Glutamatergic neuron (in vitro differentiated cells): ENCODE measurements at regions not wholly inside any gene's neighbourhood (a gene's known extent, or its start where the extent isn't known, plus 50 kb on each side); places are given as distances from the start of the nearest gene placed in this dataset.

Experiments
- DNase-seq: peaks from one replicate; pipeline ENCODE4 v3.0.0; 2022
- H3K27ac Mint-ChIP-seq: one replicate; pipeline ENCODE4 v1.8.0; 2020; ENCODE audit warnings: mild to moderate bottlenecking, mixed read lengths, inconsistent platforms; ENCODE audit not compliant: unreplicated experiment
- H3K27me3 Mint-ChIP-seq: one replicate; pipeline ENCODE4 v1.8.0; 2020; ENCODE audit warnings: mild to moderate bottlenecking, moderate library complexity, mixed read lengths, inconsistent platforms; ENCODE audit not compliant: unreplicated experiment
- H3K36me3 Mint-ChIP-seq: one replicate; pipeline ENCODE4 v1.8.0; 2020; ENCODE audit warnings: mild to moderate bottlenecking, mixed read lengths, inconsistent platforms; ENCODE audit not compliant: unreplicated experiment
- H3K4me1 Mint-ChIP-seq: one replicate; pipeline ENCODE4 v1.8.0; 2020; ENCODE audit warnings: mild to moderate bottlenecking, low read depth, mixed read lengths, inconsistent platforms; ENCODE audit not compliant: unreplicated experiment
- H3K4me3 Mint-ChIP-seq: one replicate; pipeline ENCODE4 v1.8.0; 2020; ENCODE audit warnings: mild to moderate bottlenecking, mixed read lengths, inconsistent platforms; ENCODE audit not compliant: unreplicated experiment
- H3K9me3 Mint-ChIP-seq: one replicate; pipeline ENCODE4 v1.8.0; 2020; ENCODE audit warnings: mild to moderate bottlenecking, moderate library complexity, mixed read lengths, inconsistent platforms; ENCODE audit not compliant: unreplicated experiment
- TF ChIP-seq, protein P1 (sequence below): fragments of 200-600 bp; sonication (generic); IDR thresholded peaks from one replicate; pipeline ENCODE4 v1.5.0; 2021; ENCODE audit not compliant: partially characterized antibody, unreplicated experiment

DNA sequence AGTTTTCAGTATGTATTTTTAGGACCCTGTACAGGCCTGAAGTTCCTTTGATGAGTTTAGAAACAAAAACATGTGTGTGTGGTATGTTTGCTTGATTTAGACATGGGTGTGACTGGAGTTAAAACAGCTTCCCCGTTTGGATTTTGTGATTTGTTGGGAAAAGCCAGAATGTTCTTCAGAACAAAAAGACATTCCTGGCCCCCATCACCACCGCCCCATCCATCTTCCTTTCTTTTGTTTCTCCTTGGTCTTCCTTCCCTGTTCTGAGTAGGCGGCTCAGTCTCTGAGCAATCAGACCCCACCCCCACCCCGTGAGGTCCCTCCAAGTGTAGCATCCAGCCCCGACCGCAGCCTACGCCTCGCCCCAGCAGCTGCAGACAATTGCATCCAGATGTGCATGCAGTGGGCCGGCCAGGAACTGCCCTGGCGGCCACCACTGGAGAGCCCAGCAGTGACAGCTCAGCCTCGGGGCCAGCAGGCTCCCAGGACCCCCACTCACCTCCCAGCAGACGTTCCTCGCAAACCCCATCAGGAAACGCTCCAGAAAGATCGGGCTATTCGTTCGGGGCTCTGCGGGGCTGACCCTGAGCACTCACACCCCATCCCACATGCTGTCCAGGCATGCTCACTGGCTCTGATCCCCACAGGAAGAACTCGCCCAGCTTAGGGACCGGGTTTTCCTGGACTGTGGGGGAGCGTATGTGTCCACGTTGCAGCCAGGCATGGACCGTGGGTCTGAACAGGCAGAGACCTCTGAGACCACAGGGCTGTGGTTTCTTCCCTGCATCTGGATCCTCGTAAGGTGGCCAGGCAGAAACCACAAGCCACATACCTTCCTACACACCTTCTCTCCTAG lies 99.8 kb upstream of the CDH5 start:
- DNase-seq, result no peak
- Mint-ChIP-seq H3K27me3 (peaks cover 2% of the 10 kb centered on the region), H3K4me3 (no peak overlapping the region), H3K4me1 (peaks cover 2% of the 10 kb centered on the region), H3K36me3 (no peaks in the 10 kb centered on the region), H3K9me3 (peaks cover 6% of the 10 kb centered on the region), H3K27ac (no peak overlapping the region)
- TF ChIP-seq, protein P1, sequence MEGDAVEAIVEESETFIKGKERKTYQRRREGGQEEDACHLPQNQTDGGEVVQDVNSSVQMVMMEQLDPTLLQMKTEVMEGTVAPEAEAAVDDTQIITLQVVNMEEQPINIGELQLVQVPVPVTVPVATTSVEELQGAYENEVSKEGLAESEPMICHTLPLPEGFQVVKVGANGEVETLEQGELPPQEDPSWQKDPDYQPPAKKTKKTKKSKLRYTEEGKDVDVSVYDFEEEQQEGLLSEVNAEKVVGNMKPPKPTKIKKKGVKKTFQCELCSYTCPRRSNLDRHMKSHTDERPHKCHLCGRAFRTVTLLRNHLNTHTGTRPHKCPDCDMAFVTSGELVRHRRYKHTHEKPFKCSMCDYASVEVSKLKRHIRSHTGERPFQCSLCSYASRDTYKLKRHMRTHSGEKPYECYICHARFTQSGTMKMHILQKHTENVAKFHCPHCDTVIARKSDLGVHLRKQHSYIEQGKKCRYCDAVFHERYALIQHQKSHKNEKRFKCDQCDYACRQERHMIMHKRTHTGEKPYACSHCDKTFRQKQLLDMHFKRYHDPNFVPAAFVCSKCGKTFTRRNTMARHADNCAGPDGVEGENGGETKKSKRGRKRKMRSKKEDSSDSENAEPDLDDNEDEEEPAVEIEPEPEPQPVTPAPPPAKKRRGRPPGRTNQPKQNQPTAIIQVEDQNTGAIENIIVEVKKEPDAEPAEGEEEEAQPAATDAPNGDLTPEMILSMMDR, result no peak

DNA sequence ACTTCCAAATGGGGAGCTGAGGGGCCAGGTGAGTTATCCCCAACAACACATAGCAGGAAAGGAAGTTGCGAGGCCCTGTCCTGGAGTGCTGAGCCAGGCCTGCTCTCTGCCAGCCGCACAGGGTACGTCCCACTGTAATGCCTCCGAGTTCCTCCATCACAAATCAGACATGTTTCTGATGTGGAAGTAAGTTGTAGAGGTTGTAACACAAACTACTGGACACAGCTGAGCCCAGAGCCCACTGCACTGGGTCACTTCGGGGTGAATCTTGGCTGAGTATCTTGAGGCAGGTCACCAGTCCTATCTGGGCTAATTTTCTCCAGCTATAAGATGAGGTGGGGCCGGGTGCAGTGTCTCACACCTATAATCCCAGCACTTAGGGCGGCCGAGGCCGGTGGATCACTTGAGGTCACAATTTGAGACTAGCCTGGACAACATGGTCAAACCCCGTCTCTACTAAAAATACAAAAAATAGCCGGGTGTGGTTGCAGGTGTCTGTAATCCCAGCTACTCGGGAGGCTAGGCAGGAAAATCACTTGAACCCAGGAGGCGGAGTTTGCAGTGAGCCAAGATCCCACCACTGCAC lies 100.8 kb upstream of the CDH5 start:
- H3K4me3 Mint-ChIP-seq, result no peak overlapping the region
- peaks cover 6% of the 10 kb centered on the region for H3K9me3 Mint-ChIP-seq
- TF ChIP-seq, protein P1, result no peak
- H3K4me1 Mint-ChIP-seq, result peaks cover 6% of the 10 kb centered on the region
- no peak overlapping the region for H3K27ac Mint-ChIP-seq
- H3K27me3 Mint-ChIP-seq, result peaks cover 6% of the 10 kb centered on the region
- no peak for DNase-seq
- H3K36me3 Mint-ChIP-seq, result no peaks in the 10 kb centered on the region

DNA sequence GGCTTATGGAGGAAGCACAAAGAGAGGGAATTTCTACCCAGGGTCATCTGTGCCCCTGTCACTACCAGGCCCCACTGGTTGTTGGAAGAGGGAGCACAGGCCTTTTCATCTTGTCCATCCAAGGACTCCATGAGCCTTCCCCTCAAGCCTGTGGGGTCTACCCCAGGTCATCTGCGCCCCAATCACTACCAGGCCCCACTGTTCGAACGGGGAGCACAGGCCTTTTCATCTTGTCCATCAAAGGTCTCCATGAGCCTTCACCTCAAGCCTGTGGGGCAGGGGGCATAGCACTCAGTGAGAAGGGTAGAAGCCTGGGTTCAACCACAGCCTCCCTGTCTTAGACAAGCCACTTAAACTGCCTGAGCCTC lies 101.5 kb upstream of the CDH5 start:
- Mint-ChIP-seq H3K4me1 (peaks cover 6% of the 10 kb centered on the region), H3K36me3 (no peaks in the 10 kb centered on the region), H3K9me3 (peaks cover 6% of the 10 kb centered on the region), H3K4me3 (no peak overlapping the region), H3K27me3 (peaks cover 6% of the 10 kb centered on the region), H3K27ac (no peak overlapping the region)
- no peak for DNase-seq
- TF ChIP-seq, protein P1, result no peak

DNA sequence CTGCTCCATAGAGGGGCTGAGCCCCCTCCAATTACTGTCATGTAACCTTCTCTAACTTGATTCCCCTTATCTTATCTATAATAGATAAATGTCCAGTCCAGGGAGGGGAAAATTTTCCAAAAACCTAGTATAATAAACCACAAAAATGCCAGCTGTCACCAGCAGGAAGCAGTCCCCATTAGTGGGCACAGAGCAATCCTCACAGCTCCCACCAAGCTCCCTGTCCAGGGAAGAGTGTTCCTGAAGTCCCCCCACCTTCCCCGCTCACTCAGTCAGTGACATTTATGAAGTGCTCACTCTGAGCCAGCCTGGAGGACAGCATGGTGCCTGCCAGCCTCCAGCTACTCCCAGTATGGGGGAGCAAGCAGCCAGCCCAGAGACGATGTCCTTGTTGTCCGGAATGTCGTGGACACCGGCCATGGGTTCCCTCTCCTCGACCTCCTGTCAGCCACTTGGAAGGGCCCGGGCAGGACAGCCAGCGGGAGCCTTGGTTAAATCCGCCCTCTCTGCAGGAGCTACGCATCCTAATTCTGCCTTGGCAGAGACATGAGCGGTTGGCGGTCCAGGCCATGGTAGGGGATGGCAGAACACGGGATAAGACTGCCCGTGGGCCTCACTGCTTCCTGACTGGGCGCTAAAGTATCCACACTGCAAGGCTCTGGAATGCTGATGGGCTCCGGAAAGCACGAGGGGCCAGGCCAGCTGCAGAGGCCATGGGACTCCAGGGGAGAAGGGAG lies 102.0 kb upstream of the CDH5 start:
- peaks cover 6% of the 10 kb centered on the region for H3K4me1 Mint-ChIP-seq
- no peak for DNase-seq
- TF ChIP-seq, protein P1, result no peak
- no peak overlapping the region for H3K4me3 Mint-ChIP-seq
- no peaks in the 10 kb centered on the region for H3K36me3 Mint-ChIP-seq
- H3K27ac Mint-ChIP-seq, result no peak overlapping the region
- peaks cover 6% of the 10 kb centered on the region for H3K9me3 Mint-ChIP-seq
- H3K27me3 Mint-ChIP-seq, result peaks cover 6% of the 10 kb centered on the region
